ENCODE measurements at regions not wholly inside any gene's neighbourhood (a gene's known extent, or its start where the extent isn't known, plus 50 kb on each side); places are given as distances from the start of the nearest gene placed in this dataset.

GRCh38 chr7:10708447-10708846, 265.2 kb upstream of the PHF14 start:
- H3K4me3 ChIP-seq: no peak overlapping the region
- 21 to 27% methylated on average over 5 of the region's 5 CpGs for WGBS, 2 donors

GRCh38 chr7:10718768-10719167, 254.9 kb upstream of the PHF14 start:
- H3K9me3 ChIP-seq (ENCODE audit: control insufficient read depth in 4 of 4, insufficient read depth in 3 of 4, low read length in 3 of 4): no peaks in the 10 kb centered on the region
- H3K27ac ChIP-seq (ENCODE audit: low read depth in 1 of 2, low read length in 1 of 2): no peak overlapping the region
- no peaks in the 10 kb centered on the region for H3K36me3 ChIP-seq (ENCODE audit: control insufficient read depth in 4 of 4, insufficient read depth in 4 of 4, low read length in 4 of 4)
- no peak for DNase-seq
- 73 to 85% methylated on average over 5 of the region's 5 CpGs for WGBS, 2 donors
- no peak for ATAC-seq (ENCODE audit: insufficient read depth, low FRiP score)
- H3K9ac ChIP-seq (ENCODE audit: insufficient read depth in 1 of 2, low read length in 2 of 2): no peak overlapping the region
- H3K4me3 ChIP-seq: no peak overlapping the region
- TF ChIP-seq CTCF (IDR thresholded peaks at IDR 0.05; ENCODE audit: control extremely low read depth, extremely low read depth): no peak
- no peaks in the 10 kb centered on the region for H3K27me3 ChIP-seq (ENCODE audit: control insufficient read depth in 3 of 3, insufficient read depth in 3 of 3, low read length in 2 of 3)
- H3K4me1 ChIP-seq (ENCODE audit: control insufficient read depth in 5 of 5, insufficient read depth in 5 of 5, low read length in 5 of 5): peaks cover 0 to 2% (median 0%) of the 10 kb centered on the region in 5 donors

More at GRCh38 chr7:10708447-10708846, 265.2 kb upstream of the PHF14 start:
- H3K9me3 ChIP-seq (ENCODE audit: control insufficient read depth in 4 of 4, insufficient read depth in 3 of 4, low read length in 3 of 4): no peaks in the 10 kb centered on the region
- H3K36me3 ChIP-seq (ENCODE audit: control insufficient read depth in 4 of 4, insufficient read depth in 4 of 4, low read length in 4 of 4): no peaks in the 10 kb centered on the region
- H3K9ac ChIP-seq (ENCODE audit: insufficient read depth in 1 of 2, low read length in 2 of 2): no peak overlapping the region
- no peak overlapping the region for H3K27ac ChIP-seq (ENCODE audit: low read depth in 1 of 2, low read length in 1 of 2)
- ATAC-seq (ENCODE audit: insufficient read depth, low FRiP score) (no peak), DNase-seq (peak in 2 of 3 donors; percentile 49 to 68)
- TF ChIP-seq CTCF (IDR thresholded peaks at IDR 0.05; ENCODE audit: control extremely low read depth, extremely low read depth): no peak
- H3K27me3 ChIP-seq (ENCODE audit: control insufficient read depth in 3 of 3, insufficient read depth in 3 of 3, low read length in 2 of 3): no peaks in the 10 kb centered on the region
- peaks cover 0 to 5% (median 0%) of the 10 kb centered on the region in 5 donors for H3K4me1 ChIP-seq (ENCODE audit: control insufficient read depth in 5 of 5, insufficient read depth in 5 of 5, low read length in 5 of 5)

- Histone ChIP-seq H3K4me3 (no peak overlapping the region), H3K27ac (ENCODE audit: low read depth in 1 of 2, low read length in 1 of 2) (no peak overlapping the region), H3K4me1 (ENCODE audit: control insufficient read depth in 5 of 5, insufficient read depth in 5 of 5, low read length in 5 of 5) (peaks cover 0 to 2% (median 0%) of the 10 kb centered on the region in 5 donors), H3K9ac (ENCODE audit: insufficient read depth in 1 of 2, low read length in 2 of 2) (no peak overlapping the region), H3K27me3 (ENCODE audit: control insufficient read depth in 3 of 3, insufficient read depth in 3 of 3, low read length in 2 of 3) (no peaks in the 10 kb centered on the region), H3K9me3 (ENCODE audit: control insufficient read depth in 4 of 4, insufficient read depth in 3 of 4, low read length in 3 of 4) (no peaks in the 10 kb centered on the region), H3K36me3 (ENCODE audit: control insufficient read depth in 4 of 4, insufficient read depth in 4 of 4, low read length in 4 of 4) (no peaks in the 10 kb centered on the region)
- no peak for ATAC-seq (ENCODE audit: insufficient read depth, low FRiP score)
- no peak for DNase-seq
- TF ChIP-seq CTCF (IDR thresholded peaks at IDR 0.05; ENCODE audit: control extremely low read depth, extremely low read depth): no peak
These were observed 253.6 kb upstream of the PHF14 start for GRCh38 chr7:10720042-10720441.

GRCh38 chr7:10721289-10721688, 252.4 kb upstream of the PHF14 start:
- no peak for ATAC-seq (ENCODE audit: insufficient read depth, low FRiP score)
- Histone ChIP-seq H3K27me3 (ENCODE audit: control insufficient read depth in 3 of 3, insufficient read depth in 3 of 3, low read length in 2 of 3) (no peaks in the 10 kb centered on the region), H3K9me3 (ENCODE audit: control insufficient read depth in 4 of 4, insufficient read depth in 3 of 4, low read length in 3 of 4) (no peaks in the 10 kb centered on the region), H3K36me3 (ENCODE audit: control insufficient read depth in 4 of 4, insufficient read depth in 4 of 4, low read length in 4 of 4) (no peaks in the 10 kb centered on the region), H3K9ac (ENCODE audit: insufficient read depth in 1 of 2, low read length in 2 of 2) (no peak overlapping the region), H3K4me1 (ENCODE audit: control insufficient read depth in 5 of 5, insufficient read depth in 5 of 5, low read length in 5 of 5) (peaks cover 0 to 2% (median 0%) of the 10 kb centered on the region in 5 donors), H3K27ac (ENCODE audit: low read depth in 1 of 2, low read length in 1 of 2) (no peak overlapping the region), H3K4me3 (no peak overlapping the region)
- TF ChIP-seq CTCF (IDR thresholded peaks at IDR 0.05; ENCODE audit: control extremely low read depth, extremely low read depth): no peak
- DNase-seq: no peak
- 77 to 87% methylated on average over 3 of the region's 3 CpGs for WGBS, 2 donors
